NCI-H146 treated with DMSO at 0.1 percent for 48 hours (cell line): ENCODE measurements at regions not wholly inside any gene's neighbourhood (a gene's known extent, or its start where the extent isn't known, plus 50 kb on each side); places are given as distances from the start of the nearest gene placed in this dataset.

Experiments used
- DNase-seq: peaks from one replicate; lab custom pipeline; 2025; ENCODE audit not compliant: unreplicated experiment; lab: John Stamatoyannopoulos, UW

DNA sequence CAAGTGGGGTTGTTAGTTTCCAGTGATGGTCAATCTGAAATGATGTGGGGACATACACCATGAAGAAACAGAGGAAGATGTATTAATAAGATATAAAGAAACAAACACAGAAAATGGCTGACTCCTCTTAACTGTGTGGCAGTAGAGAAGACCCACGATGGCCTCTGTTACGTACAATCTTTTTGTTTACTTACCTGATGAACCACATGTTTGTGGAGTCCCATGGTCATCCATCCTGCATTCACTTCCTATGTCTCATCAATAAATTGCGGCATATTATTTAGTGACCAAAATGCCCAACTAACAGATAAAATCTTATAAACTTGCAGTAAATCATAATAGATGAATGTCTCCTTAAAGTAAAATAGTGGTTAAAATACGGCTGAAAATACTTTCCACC, 740.1 kb upstream of the LINC00305 start:
- no peak for DNase-seq

GRCh38 chr18:64886995-64887394, 738.1 kb upstream of the LINC00305 start:
- DNase-seq: no peak

- DNase-seq: peak; percentile 93
These were observed 734.0 kb upstream of the LINC00305 start for GRCh38 chr18:64882896-64883295.

DNA sequence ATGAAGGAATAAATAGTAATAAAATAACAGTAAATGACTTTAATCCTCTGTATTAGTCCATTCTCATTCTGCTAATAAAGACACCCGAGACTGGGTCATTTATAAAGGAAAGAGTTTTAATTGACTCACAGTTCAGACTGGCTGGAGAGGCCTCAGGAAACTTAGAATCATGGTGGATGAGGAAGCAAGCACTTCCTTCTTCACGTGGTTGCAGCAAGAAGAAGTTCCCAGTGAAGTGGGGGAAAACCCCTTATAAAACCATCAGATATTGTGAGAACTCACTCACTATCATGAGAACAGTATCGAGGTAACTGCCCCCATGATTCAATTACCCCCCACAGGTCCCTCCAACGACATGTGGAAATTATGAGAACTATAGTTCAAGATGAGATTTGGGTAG, 727.9 kb upstream of the LINC00305 start:
- no peak for DNase-seq

- peak; percentile 43 for DNase-seq
These were observed 724.0 kb upstream of the LINC00305 start for GRCh38 chr18:64872710-64873458.

GRCh38 chr18:64854112-64854511, 705.2 kb upstream of the LINC00305 start:
- DNase-seq: no peak

DNA sequence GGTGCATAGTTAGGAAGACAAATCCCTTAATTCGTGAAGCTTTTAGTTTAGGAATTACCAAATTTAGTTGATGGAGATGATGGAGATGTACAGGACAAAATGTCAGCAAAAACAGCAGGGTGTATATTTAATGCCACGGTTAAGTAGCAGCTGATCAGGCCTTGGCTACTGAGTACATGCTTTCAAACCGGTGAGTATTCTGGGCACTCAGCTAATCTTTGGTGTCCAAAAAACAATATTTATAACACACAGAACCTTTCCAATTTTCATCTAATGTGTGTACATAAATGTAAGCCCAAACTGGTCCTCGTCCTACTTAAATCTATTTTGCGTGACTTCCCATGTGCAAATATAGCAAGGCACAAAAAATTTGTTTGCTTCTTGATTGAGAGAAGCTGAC, 703.4 kb upstream of the LINC00305 start:
- no peak for DNase-seq

GRCh38 chr18:64851726-64852125, 702.8 kb upstream of the LINC00305 start:
- no peak for DNase-seq

- no peak for DNase-seq
These were observed 701.9 kb upstream of the LINC00305 start for GRCh38 chr18:64850791-64851190.

GRCh38 chr18:64840911-64841701, 692.2 kb upstream of the LINC00305 start:
- no peak for DNase-seq

GRCh38 chr18:64810354-64810753, 661.5 kb upstream of the LINC00305 start:
- DNase-seq: no peak

DNA sequence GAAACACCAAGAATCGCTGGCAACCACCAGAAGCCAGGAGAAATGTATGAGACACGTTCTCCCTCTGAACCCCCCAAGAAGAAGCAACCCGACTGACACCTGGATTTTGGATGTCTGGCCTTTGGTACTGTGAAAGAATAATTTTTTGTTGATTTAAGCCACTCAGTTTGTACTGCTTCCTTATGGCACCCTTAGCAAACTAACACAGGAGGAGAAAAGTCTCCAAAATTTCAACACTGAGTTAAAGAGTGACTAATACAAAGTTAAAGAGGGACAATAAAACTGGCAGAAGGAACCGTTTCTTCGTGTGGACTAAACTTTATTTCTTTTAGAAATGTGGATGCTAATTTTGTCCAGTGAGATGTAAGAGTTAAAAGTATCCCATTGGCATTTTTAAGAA, 660.9 kb upstream of the LINC00305 start:
- DNase-seq: no peak

DNA sequence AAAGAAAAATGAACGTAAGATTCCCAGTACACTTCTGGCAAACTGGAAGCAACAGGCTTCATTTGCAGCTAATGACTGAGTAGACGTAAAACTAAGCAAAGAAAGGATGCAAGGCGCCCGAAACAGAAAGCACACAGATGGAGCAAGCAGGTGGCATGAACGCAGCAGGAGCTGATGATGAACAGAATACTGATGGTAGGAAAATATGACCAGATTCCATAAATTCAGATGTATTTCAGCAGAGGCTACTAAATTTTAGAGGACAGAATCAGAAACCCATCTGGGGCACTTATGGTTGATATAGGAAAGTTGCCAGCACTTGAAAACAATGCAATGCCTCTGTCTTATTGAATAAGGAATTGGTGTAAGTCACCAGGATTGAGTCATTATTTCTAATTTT, 658.7 kb upstream of the LINC00305 start:
- peak; percentile 94 for DNase-seq

DNA sequence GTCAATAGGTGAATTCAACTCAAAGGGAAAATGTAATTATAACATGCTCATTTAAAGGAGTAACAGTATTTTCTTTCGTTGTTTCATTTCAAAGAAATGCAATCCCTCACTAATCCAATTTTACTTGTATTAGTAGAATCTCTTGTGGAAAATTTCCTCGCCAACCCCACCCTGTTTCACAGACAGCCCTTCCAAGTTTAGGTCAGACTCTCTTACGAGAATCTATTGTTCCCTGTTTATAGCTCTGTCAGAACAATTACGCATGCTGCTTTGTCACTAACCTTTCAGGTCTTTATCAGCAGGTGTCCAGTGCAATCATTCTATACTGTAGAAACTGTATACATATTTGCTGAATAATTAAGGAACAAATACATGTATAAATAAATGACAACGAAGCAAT, 657.8 kb upstream of the LINC00305 start:
- DNase-seq: peak; percentile 98

DNA sequence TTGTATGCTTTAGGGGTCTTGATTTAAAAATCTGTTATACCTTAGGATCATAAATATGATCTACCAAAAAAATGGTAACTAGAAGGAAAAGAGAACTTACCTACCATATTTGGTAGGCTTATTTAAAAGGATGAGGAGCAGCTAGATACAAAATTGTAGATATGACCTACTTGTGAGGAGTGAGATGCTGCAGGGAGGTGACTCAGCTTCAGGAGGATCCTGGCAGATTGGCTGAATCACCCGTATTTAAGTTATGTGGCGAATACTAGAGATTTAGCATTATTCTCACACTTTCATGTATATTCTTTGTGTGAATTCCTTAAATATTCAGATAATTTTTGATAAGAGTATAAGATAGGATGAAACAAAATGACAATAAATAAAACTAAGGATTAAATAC, 657.3 kb upstream of the LINC00305 start:
- DNase-seq: no peak

DNA sequence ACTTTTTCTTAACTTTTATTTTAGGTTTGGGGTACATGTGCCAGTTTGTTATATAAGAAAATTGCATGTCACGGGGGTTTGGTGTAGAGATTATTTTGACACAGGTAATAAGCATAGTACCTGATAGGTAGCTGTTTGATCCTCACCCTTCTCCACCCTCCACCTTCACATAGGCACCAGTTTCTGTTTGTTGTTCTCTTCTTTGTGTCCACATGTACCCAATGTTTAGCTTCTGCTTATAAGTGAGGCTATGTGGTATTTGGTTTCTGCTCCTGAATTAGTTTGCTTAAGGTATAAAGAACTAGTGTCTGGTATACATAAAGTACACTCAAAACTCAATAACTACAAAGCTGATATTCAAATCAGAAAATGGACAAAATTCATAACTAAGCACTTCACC, 654.6 kb upstream of the LINC00305 start:
- DNase-seq: no peak

GRCh38 chr18:64800151-64800550, 651.3 kb upstream of the LINC00305 start:
- no peak for DNase-seq

- DNase-seq: no peak
These were observed 650.5 kb upstream of the LINC00305 start for GRCh38 chr18:64799376-64799775.

DNA sequence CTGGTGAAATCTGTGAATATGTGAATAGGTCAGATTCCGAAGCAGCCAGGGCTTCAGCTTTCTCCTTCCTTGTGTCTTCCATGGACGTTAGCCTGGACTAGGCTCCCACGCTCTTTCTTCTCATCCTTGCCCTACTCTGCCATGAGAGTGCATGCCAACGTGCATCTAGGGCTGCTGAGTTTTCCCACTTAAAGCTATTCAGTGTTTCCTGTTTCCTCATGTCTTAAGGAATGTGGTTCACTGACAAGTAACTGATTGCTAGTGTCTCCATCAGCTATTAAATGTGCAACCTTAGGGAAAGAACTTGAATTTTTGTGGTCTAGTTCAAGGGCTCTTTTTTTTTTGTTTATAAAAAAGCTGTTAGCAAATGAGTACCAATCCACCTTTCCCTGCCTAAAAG, 642.3 kb upstream of the LINC00305 start:
- DNase-seq: no peak

- DNase-seq: no peak
These were observed 636.8 kb upstream of the LINC00305 start for GRCh38 chr18:64785686-64786085.

DNA sequence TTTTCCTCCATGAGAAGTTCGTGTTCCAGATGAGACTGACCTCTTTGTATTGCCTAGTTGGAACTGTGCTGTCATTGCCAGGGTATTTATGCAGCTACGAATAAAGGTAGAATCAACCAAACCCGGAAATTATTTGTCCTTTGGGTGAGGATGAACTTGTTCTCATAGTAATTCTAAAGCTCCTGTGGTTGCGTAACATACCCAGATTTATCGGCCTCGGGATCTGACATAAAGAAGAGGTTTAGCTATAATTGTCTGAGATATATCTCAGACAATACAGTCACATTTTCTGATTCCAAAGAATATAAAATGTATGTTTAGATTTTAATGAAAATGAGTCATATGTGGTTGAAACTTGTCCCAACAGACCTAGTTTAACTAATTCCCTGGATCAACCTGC, 628.7 kb upstream of the LINC00305 start:
- no peak for DNase-seq

DNA sequence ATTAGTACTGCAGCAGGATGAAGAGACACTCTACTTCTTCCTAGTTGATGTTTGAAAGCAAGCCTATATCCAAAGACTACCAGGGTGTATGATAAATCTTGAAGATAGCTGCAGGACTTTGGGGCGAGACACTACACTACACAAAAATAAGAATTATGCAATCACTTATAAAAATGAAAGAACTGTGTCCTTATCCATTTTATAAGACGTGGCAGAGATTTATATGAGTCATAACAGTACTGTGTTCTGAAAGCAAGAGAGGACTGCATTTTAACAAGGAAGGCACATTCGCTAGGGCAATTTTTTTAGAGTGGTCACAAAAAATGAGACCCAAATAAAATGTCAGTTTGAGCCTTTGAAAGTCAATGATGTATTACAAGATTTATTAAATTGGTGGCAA, 617.0 kb upstream of the LINC00305 start:
- DNase-seq: no peak

DNA sequence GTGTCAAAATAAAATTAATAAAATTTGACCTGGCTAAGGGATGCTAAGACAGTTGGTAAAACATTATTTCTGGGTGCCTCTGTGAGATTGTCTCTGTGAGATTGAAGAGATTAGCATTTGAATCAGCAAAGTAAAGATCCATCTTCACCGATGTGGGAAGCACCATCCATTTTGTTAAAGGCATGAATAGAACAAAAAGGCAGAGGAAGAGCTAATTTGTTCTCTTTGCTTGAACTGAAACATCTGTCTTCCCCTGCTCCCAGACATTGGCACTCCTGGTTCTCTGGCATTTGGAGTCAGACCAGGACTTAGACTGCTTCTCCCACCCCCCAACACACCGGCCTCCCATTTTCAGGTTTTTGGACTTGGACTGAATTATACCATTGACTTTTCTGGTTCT, 603.8 kb upstream of the LINC00305 start:
- no peak for DNase-seq
